GM12873 (cell line): ENCODE measurements at regions not wholly inside any gene's neighbourhood (a gene's known extent, or its start where the extent isn't known, plus 50 kb on each side); places are given as distances from the start of the nearest gene placed in this dataset.

Source experiments
- CTCF ChIP-seq: IDR thresholded peaks from 2 replicates; pipeline ENCODE4 v1.5.1; 2012; ENCODE audit warnings: low read depth, mild to moderate bottlenecking, moderate library complexity, low read length, control low read depth; ENCODE audit not compliant: insufficient read depth; ENCODE audit errors: missing control alignments

GRCh38 chr5:74542482-74542881, 98.0 kb downstream of the ENC1 start:
- no peak for TF ChIP-seq CTCF

GRCh38 chr5:74541381-74541781, 99.1 kb downstream of the ENC1 start:
- no peak for TF ChIP-seq CTCF

GRCh38 chr5:74540622-74541021, 99.9 kb downstream of the ENC1 start:
- TF ChIP-seq CTCF, result no peak

- TF ChIP-seq CTCF, result no peak
Observed at GRCh38 chr5:74539986-74540385, 100.5 kb downstream of the ENC1 start.

GRCh38 chr5:74538206-74538661, 102.3 kb downstream of the ENC1 start:
- TF ChIP-seq CTCF, result no peak

- TF ChIP-seq CTCF, result no peak
Observed at GRCh38 chr5:74536658-74537057, 103.9 kb downstream of the ENC1 start.

GRCh38 chr5:74535926-74536325, 104.6 kb downstream of the ENC1 start:
- TF ChIP-seq CTCF, result no peak

GRCh38 chr5:74534397-74535129, 106.0 kb downstream of the ENC1 start:
- no peak for TF ChIP-seq CTCF
